ENCODE measurements at regions not wholly inside any gene's neighbourhood (a gene's known extent, or its start where the extent isn't known, plus 50 kb on each side); places are given as distances from the start of the nearest gene placed in this dataset.
"Not testable (repeated sequence)": the region's sequence is repeated elsewhere in the genome, so short reads cannot be mapped to it uniquely, and the experiment has no call there.

DNA sequence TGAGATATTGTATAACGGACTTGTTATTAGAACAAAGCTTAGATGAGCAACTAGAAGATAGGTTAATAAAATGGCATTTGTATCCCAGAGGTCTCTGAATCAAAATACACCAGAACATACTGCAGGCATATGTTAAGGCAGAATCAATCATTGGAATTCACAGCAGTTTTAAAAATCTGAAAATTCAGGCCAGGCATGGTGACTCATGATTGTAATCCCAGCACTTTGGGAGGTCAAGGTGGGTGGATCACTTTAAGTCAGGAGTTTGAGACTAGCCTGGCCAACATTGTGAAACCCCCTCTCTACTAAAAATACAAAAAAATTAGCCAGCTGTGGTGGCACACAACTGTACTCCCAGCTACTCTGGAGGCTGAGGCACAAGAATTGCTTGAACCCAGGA is 405.2 kb downstream of the ZEB2 start:
- H3K27me3 ChIP-seq (ENCODE audit: control insufficient read depth in 2 of 2, insufficient read depth in 2 of 2, low read length in 2 of 2): no peaks in the 10 kb centered on the region
- H3K36me3 Mint-ChIP-seq: no peaks in the 10 kb centered on the region
- H3K4me3 ChIP-seq (replicated peaks in 1 of 3; ENCODE audit: low read depth in 2 of 3, low read length in 3 of 3): no peak overlapping the region
- H3K4me1 Mint-ChIP-seq: no peaks in the 10 kb centered on the region
- no peaks in the 10 kb centered on the region for H3K36me3 ChIP-seq (replicated peaks in 1 of 2; ENCODE audit: control insufficient read depth in 1 of 2, insufficient read depth in 2 of 2, low read length in 2 of 2)
- no peaks in the 10 kb centered on the region for H3K79me2 ChIP-seq (ENCODE audit: insufficient read depth, low read length)
- no peak overlapping the region for H3K27ac ChIP-seq (ENCODE audit: low read depth in 1 of 2, low read length in 2 of 2)
- H3K4me1 ChIP-seq (ENCODE audit: control insufficient read depth in 1 of 2, insufficient read depth in 2 of 2, low read length in 2 of 2): no peaks in the 10 kb centered on the region
- H3K27me3 Mint-ChIP-seq (ENCODE audit: low read depth in 3 of 3): peaks cover 0 to 1% (median 0%) of the 10 kb centered on the region in 3 donors
- no CpG with 5 or more reads among the region's 1 CpG for WGBS (ENCODE audit: insufficient coverage)
- no peak overlapping the region for H3K27ac Mint-ChIP-seq
- no peak overlapping the region for H3K9ac ChIP-seq (ENCODE audit: insufficient read depth, low read length, poor library complexity, severe bottlenecking)
- H3K9me3 Mint-ChIP-seq: peaks cover 0 to 5% (median 1%) of the 10 kb centered on the region in 7 donors
- DNase-seq: no peak
- no peak overlapping the region for H3K4me2 ChIP-seq (replicated peaks; ENCODE audit: extremely low read depth, low read length, poor library complexity, severe bottlenecking)
- intact Hi-C loops (cut with micrococcal nuclease): no loop called here
- no peaks in the 10 kb centered on the region for H4K20me1 ChIP-seq (ENCODE audit: insufficient read depth, low read length)
- no peak overlapping the region for H2AFZ ChIP-seq (ENCODE audit: insufficient read depth, low read depth, low read length, poor library complexity, severe bottlenecking)
- H3K4me3 Mint-ChIP-seq: no peak overlapping the region
- H3K9me3 ChIP-seq (replicated peaks in 1 of 2; ENCODE audit: control insufficient read depth in 1 of 2, insufficient read depth in 1 of 2, low read length in 2 of 2): no peaks in the 10 kb centered on the region
- TF ChIP-seq CTCF (IDR thresholded peaks at IDR 0.05): no peak

DNA sequence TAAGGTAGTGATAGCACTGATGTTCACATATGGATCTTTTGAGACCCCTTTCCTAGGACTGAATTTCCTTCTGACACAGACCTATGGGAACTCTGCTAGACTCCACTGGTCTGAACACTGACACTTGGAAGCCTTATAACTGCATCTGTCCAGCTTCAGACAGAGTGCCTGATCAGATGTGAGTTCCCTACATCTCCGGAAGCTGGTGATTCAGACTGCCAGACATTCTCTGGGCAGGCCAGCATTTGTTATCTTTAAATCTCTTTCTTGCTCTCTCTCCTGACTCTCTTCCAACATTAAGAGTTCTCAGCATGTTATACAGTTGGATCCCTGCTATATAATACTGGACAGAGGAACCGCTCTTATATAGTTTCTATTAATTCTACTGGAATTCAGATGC is 408.5 kb downstream of the ZEB2 start:
- Mint-ChIP-seq H3K4me1 (no peaks in the 10 kb centered on the region), H3K27ac (no peak overlapping the region), H3K9me3 (peaks cover 3 to 13% (median 7%) of the 10 kb centered on the region in 7 donors), H3K36me3 (peaks cover 0 to 3% of the 10 kb centered on the region in 2 donors), H3K27me3 (ENCODE audit: low read depth in 3 of 3) (no peaks in the 10 kb centered on the region), H3K4me3 (no peak overlapping the region)
- no peak overlapping the region for H3K4me3 ChIP-seq (replicated peaks in 1 of 3; ENCODE audit: low read depth in 2 of 3, low read length in 3 of 3)
- DNase-seq: no peak
- H3K27me3 ChIP-seq (ENCODE audit: control insufficient read depth in 2 of 2, insufficient read depth in 2 of 2, low read length in 2 of 2): no peaks in the 10 kb centered on the region
- no peaks in the 10 kb centered on the region for H3K9me3 ChIP-seq (replicated peaks in 1 of 2; ENCODE audit: control insufficient read depth in 1 of 2, insufficient read depth in 1 of 2, low read length in 2 of 2)
- H3K4me1 ChIP-seq (ENCODE audit: control insufficient read depth in 1 of 2, insufficient read depth in 2 of 2, low read length in 2 of 2): no peaks in the 10 kb centered on the region
- H3K27ac ChIP-seq (ENCODE audit: low read depth in 1 of 2, low read length in 2 of 2): no peak overlapping the region
- no peaks in the 10 kb centered on the region for H3K79me2 ChIP-seq (ENCODE audit: insufficient read depth, low read length)
- H3K4me2 ChIP-seq (replicated peaks; ENCODE audit: extremely low read depth, low read length, poor library complexity, severe bottlenecking): no peak overlapping the region
- H2AFZ ChIP-seq (ENCODE audit: insufficient read depth, low read depth, low read length, poor library complexity, severe bottlenecking): no peak overlapping the region
- no peak overlapping the region for H3K9ac ChIP-seq (ENCODE audit: insufficient read depth, low read length, poor library complexity, severe bottlenecking)
- WGBS (ENCODE audit: insufficient coverage): 100% methylated on average over 1 of the region's 2 CpGs
- TF ChIP-seq CTCF (IDR thresholded peaks at IDR 0.05): no peak
- intact Hi-C loops (cut with micrococcal nuclease): no loop called here
- no peaks in the 10 kb centered on the region for H3K36me3 ChIP-seq (replicated peaks in 1 of 2; ENCODE audit: control insufficient read depth in 1 of 2, insufficient read depth in 2 of 2, low read length in 2 of 2)
- no peaks in the 10 kb centered on the region for H4K20me1 ChIP-seq (ENCODE audit: insufficient read depth, low read length)

- H3K79me2 ChIP-seq (ENCODE audit: insufficient read depth, low read length); DNase-seq; H3K9ac ChIP-seq (ENCODE audit: insufficient read depth, low read length, poor library complexity, severe bottlenecking); intact Hi-C loops (cut with micrococcal nuclease); H3K4me3 ChIP-seq (replicated peaks in 1 of 3; ENCODE audit: low read depth in 2 of 3, low read length in 3 of 3); H2AFZ ChIP-seq (ENCODE audit: insufficient read depth, low read depth, low read length, poor library complexity, severe bottlenecking); H3K36me3 Mint-ChIP-seq; H3K27me3 ChIP-seq (ENCODE audit: control insufficient read depth in 2 of 2, insufficient read depth in 2 of 2, low read length in 2 of 2); H3K4me3 Mint-ChIP-seq; H3K27ac Mint-ChIP-seq; H3K27ac ChIP-seq (ENCODE audit: low read depth in 1 of 2, low read length in 2 of 2); H4K20me1 ChIP-seq (ENCODE audit: insufficient read depth, low read length); H3K27me3 Mint-ChIP-seq (ENCODE audit: low read depth in 3 of 3); H3K4me1 ChIP-seq (ENCODE audit: control insufficient read depth in 1 of 2, insufficient read depth in 2 of 2, low read length in 2 of 2); H3K36me3 ChIP-seq (replicated peaks in 1 of 2; ENCODE audit: control insufficient read depth in 1 of 2, insufficient read depth in 2 of 2, low read length in 2 of 2); H3K4me2 ChIP-seq (replicated peaks; ENCODE audit: extremely low read depth, low read length, poor library complexity, severe bottlenecking); H3K4me1 Mint-ChIP-seq: not testable (repeated sequence)
- 80% methylated on average over 1 of the region's 3 CpGs for WGBS (ENCODE audit: insufficient coverage)
- H3K9me3 ChIP-seq (replicated peaks in 1 of 2; ENCODE audit: control insufficient read depth in 1 of 2, insufficient read depth in 1 of 2, low read length in 2 of 2): peaks cover 0 to 14% of the 10 kb centered on the region in 2 donors
- H3K9me3 Mint-ChIP-seq: peaks cover 13 to 36% (median 25%) of the 10 kb centered on the region in 7 donors
Measured at GRCh38 chr2:144106104-144106503, 413.8 kb downstream of the ZEB2 start.

Measured in CD14-positive monocyte (primary cell).